ENCODE measurements at regions not wholly inside any gene's neighbourhood (a gene's known extent, or its start where the extent isn't known, plus 50 kb on each side); places are given as distances from the start of the nearest gene placed in this dataset.

- ChIA-PET POLR2A (interaction anchor here (0.8 kb wide), 1 partner anchor 14 kb away, joined by 3 read pairs; no protein-coding TSS in a partner anchor), CTCF (ENCODE audit: low intra/inter-chr PET ratio) (no interaction called here)
- no peaks in the 10 kb centered on the region for H3K79me2 ChIP-seq (ENCODE audit: control insufficient read depth, insufficient read depth, low read length)
- H3K4me3 ChIP-seq, result no peak overlapping the region
- no peaks in the 10 kb centered on the region for H3K4me1 ChIP-seq (replicated peaks in 1 of 2; ENCODE audit: control insufficient read depth in 2 of 2, insufficient read depth in 2 of 2, low read length in 2 of 2)
- H4K20me1 ChIP-seq (replicated peaks; ENCODE audit: control insufficient read depth, insufficient read depth, low read length), result no peaks in the 10 kb centered on the region
- no peak overlapping the region for H3K27ac ChIP-seq (ENCODE audit: extremely low read depth, low read depth, low read length)
- no peaks in the 10 kb centered on the region for H3K9me3 ChIP-seq (replicated peaks; ENCODE audit: control insufficient read depth, insufficient read depth, low read depth, low read length)
- H3K9me1 ChIP-seq (ENCODE audit: control insufficient read depth, insufficient read depth, low read length), result no peaks in the 10 kb centered on the region
- no peaks in the 10 kb centered on the region for H3K27me3 ChIP-seq (ENCODE audit: control insufficient read depth in 2 of 2, insufficient read depth in 2 of 2, low read length in 2 of 2)
- DNase-seq (ENCODE audit: extremely low read depth in 1 of 4, low spot score in 3 of 4) (no peak), FAIRE-seq (no peak), ATAC-seq (no peak)
- in situ Hi-C loops (cut with MboI) (no loop called here), intact Hi-C loops (cut with micrococcal nuclease) (no loop called here)
- H3K4me2 ChIP-seq (ENCODE audit: insufficient read depth, low read length), result no peak overlapping the region
- 0% methylated on average over 1 of the region's 1 CpG for WGBS (ENCODE audit: insufficient coverage, low coverage, missing lambda C conversion rate)
- H3K9ac ChIP-seq (ENCODE audit: insufficient read depth in 1 of 2, low read depth in 2 of 2, low read length in 2 of 2), result no peak overlapping the region
- no peak for TF ChIP-seq DPF2 (IDR thresholded peaks at IDR 0.05)
- TF ChIP-seq RAD21 (CRISPR knock-in tag; conservative IDR thresholded peaks at IDR 0.05 in 1 of 2, IDR thresholded peaks at IDR 0.05 in 1 of 2), result peak; percentile 30 to 41; a peak in 3 of 4 replicates
- TF ChIP-seq CTCF (IDR thresholded peaks at IDR 0.05 in 2 of 3, conservative IDR thresholded peaks at IDR 0.05 in 1 of 3; ENCODE audit: insufficient read depth in 2 of 3, low read depth in 1 of 3, low read length in 3 of 3), result peak in 1 of 3 experiments; percentile 33; a peak in 1 of 6 replicates
- no TSS peak for BruUV-seq (replicated peaks)
- no peak overlapping the region for H2AFZ ChIP-seq (ENCODE audit: low read depth, low read length)
- no peaks in the 10 kb centered on the region for H3K36me3 ChIP-seq (ENCODE audit: control insufficient read depth, insufficient read depth, low read length)
Measured at GRCh38 chr5:153905219-153905618, 133.5 kb downstream of the FAM114A2 start.

- Histone ChIP-seq H3K4me3 (no peak overlapping the region), H4K20me1 (replicated peaks; ENCODE audit: control insufficient read depth, insufficient read depth, low read length) (no peaks in the 10 kb centered on the region), H3K27ac (ENCODE audit: extremely low read depth, low read depth, low read length) (no peak overlapping the region), H3K27me3 (ENCODE audit: control insufficient read depth in 2 of 2, insufficient read depth in 2 of 2, low read length in 2 of 2) (no peaks in the 10 kb centered on the region), H3K9me3 (replicated peaks; ENCODE audit: control insufficient read depth, insufficient read depth, low read depth, low read length) (no peaks in the 10 kb centered on the region), H3K4me1 (replicated peaks in 1 of 2; ENCODE audit: control insufficient read depth in 2 of 2, insufficient read depth in 2 of 2, low read length in 2 of 2) (no peaks in the 10 kb centered on the region), H3K79me2 (ENCODE audit: control insufficient read depth, insufficient read depth, low read length) (no peaks in the 10 kb centered on the region), H2AFZ (ENCODE audit: low read depth, low read length) (no peak overlapping the region), H3K9me1 (ENCODE audit: control insufficient read depth, insufficient read depth, low read length) (no peaks in the 10 kb centered on the region), H3K36me3 (ENCODE audit: control insufficient read depth, insufficient read depth, low read length) (no peaks in the 10 kb centered on the region), H3K9ac (ENCODE audit: insufficient read depth in 1 of 2, low read depth in 2 of 2, low read length in 2 of 2) (no peak overlapping the region), H3K4me2 (ENCODE audit: insufficient read depth, low read length) (no peak overlapping the region)
- ATAC-seq, result no peak
- intact Hi-C loops (cut with micrococcal nuclease) (no loop called here), in situ Hi-C loops (cut with MboI) (no loop called here)
- FAIRE-seq, result no peak
- WGBS (ENCODE audit: insufficient coverage, low coverage, missing lambda C conversion rate), result 0% methylated on average over 1 of the region's 1 CpG
- POLR2A ChIA-PET, result no interaction called here
- CTCF ChIA-PET (ENCODE audit: low intra/inter-chr PET ratio), result no interaction called here
- DNase-seq (ENCODE audit: extremely low read depth in 1 of 4, low spot score in 3 of 4), result no peak
- BruUV-seq (replicated peaks), result no TSS peak
- TF ChIP-seq, protein P1, sequence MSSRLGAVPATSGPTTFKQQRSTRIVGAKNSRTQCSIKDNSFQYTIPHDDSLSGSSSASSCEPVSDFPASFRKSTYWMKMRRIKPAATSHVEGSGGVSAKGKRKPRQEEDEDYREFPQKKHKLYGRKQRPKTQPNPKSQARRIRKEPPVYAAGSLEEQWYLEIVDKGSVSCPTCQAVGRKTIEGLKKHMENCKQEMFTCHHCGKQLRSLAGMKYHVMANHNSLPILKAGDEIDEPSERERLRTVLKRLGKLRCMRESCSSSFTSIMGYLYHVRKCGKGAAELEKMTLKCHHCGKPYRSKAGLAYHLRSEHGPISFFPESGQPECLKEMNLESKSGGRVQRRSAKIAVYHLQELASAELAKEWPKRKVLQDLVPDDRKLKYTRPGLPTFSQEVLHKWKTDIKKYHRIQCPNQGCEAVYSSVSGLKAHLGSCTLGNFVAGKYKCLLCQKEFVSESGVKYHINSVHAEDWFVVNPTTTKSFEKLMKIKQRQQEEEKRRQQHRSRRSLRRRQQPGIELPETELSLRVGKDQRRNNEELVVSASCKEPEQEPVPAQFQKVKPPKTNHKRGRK (tag; IDR thresholded peaks at IDR 0.05), result no peak
- TF ChIP-seq NR1H2 (CRISPR knock-in tag; IDR thresholded peaks at IDR 0.05) (no peak), DNMT1 (IDR thresholded peaks at IDR 0.05) (no peak), ZNF766 (CRISPR knock-in tag; conservative IDR thresholded peaks at IDR 0.05) (no peak), ZBTB11 (CRISPR knock-in tag; IDR thresholded peaks at IDR 0.05) (no peak), SETDB1 (IDR thresholded peaks at IDR 0.05; ENCODE audit: low read length) (no peak)
Measured at GRCh38 chr5:153903321-153903720, 135.4 kb downstream of the FAM114A2 start.

Measured in K562 (cell line).